SK-N-MC (cell line): ENCODE measurements at regions not wholly inside any gene's neighbourhood (a gene's known extent, or its start where the extent isn't known, plus 50 kb on each side); places are given as distances from the start of the nearest gene placed in this dataset.

Source experiments
- EZH2 ChIP-seq: fragments of 200-600 bp; sonication (generic); IDR thresholded peaks from one replicate; pipeline ENCODE4 v1.6.1; 2017; ENCODE audit warnings: antibody characterized with exemption
- POLR2AphosphoS5 ChIP-seq: IDR thresholded peaks from 2 replicates; pipeline ENCODE4 v1.6.1; 2012; ENCODE audit warnings: mild to moderate bottlenecking, low read depth, low read length, borderline replicate concordance

DNA sequence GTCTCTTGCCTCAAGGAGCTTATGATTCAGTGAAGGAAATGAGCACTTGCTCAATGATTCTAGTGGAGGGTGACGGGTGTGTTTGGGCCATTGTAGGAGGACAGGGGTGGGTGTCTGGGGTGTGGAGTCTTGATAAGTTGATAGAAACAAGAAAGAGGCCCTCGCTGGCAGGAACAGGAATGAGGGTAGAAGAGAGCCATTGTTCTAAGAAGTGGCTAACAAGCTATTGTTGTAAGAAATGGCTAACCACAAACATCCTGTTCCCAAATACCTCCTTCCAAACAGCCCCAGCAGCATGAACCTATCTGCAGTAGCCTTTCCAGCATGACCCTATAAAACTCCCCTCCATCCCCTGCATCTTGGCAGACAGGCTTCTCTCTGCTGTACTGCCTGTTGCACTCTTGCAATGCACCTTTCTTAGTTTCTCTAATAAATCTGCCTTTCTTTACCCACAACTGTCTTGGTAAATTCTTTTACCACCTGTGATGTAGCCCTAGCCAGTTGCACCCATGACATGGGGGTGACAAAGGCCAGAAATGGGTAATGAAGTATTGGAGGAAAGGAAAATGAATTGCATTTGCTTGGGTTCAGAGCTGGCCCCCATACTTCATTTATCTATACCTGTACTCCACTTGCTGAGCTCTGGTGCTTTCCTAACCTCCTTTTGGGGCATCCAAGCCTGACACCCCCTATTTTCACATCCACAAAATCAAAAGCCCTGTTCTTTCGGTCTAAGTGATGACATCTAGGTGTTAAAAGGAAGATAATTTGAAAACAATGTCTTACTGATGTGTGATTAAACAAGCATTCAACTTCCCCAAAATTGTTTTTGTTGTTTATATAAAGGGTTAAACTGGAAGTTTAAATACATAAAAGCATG lies 389.1 kb downstream of the GRIN2B start:
- TF ChIP-seq EZH2 = no peak
- no peak for TF ChIP-seq POLR2AphosphoS5
